NCI-H2196 (cell line): ENCODE measurements at regions not wholly inside any gene's neighbourhood (a gene's known extent, or its start where the extent isn't known, plus 50 kb on each side); places are given as distances from the start of the nearest gene placed in this dataset.

Experiments used
- DNase-seq: peaks from one replicate; lab custom pipeline; 2025; ENCODE audit not compliant: unreplicated experiment; lab: John Stamatoyannopoulos, UW

DNA sequence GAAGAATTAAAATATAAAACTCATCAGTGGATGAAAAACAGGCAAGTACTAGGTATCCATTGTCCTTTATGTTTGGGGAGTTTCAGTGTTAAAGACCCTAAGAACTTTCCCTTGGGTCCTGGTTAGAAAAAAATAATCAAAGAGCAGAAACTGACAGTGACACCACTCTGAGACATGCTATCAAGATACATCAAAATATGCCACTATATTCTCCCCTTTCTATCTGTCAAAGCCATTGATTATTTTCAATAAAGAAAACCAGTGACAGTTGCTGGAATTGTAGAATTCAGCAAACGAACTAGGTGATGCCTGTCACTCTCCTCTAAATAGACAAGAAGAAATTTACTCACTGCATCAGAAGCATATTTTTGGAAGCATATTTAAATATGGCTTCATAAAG is 496.7 kb upstream of the CFAP20DC start:
- no peak for DNase-seq

DNA sequence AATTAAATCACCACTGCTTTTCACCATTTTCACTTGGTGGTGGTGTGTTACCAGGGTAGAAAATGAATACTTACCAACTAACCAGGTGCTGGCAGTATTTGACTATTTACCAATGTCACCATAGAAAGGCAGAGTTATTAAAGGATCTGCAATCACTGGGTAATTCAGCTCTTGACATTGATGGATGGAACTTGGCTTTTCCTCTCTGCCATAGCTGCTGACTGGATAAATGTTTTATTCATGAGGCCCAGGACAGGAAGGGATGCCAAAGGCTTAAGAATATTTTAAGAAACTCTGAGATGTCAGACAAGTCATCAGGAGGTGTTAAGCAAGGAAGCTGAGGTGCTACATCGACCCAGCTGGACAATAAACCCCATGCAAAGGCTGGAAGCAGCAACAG is 495.5 kb upstream of the CFAP20DC start:
- DNase-seq = no peak

DNA sequence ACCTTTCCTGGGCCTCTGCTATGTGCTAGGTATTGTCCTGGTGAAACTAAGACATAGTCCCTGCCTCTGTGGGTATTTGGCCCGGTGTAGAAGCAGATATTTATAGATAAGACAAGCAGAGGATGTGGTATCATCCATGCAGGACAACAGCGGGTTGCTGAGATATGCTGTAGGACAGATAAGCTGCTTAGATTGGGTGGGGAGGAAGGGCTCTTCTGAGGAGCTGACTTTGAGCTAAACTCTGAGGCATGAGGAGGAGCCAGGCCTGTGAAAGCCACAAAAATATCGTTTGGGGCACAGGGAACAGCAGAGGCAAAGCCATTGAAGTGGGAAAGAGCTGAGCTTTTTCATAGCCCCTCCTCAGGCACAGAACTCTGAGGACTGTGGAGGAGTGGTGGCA is 492.5 kb upstream of the CFAP20DC start:
- DNase-seq = no peak

DNA sequence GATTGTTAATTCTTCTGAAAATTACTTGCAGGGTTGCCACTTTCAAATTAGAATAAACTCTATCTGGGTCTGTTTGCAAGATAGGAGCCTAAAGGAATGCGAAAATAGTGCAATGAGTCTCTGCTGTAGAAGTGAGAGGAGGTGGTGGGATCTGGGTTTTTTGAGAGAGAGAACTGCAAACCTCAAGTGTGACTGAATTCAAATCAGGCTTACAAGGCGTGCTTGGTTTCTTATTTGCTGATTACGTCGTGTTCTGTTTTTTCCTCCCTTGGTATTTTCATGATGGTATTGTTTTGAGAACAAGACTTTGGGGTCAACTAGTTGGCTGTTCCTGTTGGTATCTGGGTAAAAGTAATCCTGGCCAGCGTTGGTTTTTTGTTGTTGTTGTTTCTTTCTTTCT is 490.9 kb upstream of the CFAP20DC start:
- DNase-seq = no peak

DNA sequence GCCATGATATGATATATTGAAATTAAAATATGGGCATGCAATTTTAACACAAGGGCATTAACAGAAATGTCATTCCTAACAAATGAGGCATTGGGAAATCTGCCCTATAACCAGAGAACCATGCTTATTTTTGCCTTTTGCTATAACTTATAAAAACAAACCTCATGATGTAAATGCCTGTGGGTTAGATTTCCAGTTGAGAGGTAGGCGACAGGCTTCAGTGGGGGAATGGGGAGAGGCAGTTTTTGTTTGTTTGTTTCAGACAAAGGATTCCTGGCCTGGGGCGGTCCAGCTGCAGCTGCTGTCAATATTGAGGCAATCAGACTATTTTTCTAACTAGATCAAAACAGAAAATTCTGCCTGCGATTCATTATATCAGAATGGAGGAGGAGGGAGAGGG is 490.4 kb upstream of the CFAP20DC start:
- DNase-seq = no peak

DNA sequence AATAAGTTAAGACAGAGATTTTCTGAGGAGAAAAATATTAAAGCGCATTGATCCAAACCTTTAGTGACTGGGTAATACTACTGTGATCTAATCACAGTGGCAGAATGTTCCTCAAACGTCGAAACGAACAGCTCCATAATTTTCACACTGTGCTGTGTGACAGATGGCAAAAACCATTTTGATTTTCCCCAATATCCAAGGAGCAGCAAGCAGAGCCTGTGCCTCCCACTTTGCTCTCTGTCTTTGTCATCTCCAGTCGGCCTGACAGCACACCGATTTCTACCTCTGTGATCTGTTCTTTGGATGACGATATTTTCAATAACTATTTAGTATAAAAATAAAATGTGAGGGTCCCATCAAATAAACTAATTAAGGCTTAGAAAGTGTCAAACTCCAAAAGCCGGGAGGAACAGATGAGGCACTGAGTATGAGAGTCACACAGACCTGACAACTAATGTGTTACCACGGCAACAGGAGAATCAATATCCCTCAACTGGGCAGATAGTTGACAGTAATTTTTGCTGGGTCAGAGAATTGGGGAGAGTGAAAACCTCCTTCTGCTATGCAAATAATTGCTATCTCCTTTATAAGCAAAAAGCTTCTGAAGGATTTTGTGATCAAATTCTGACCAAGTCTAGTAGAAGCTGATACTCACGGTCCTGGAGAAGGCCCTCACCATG is 489.1 kb upstream of the CFAP20DC start:
- no peak for DNase-seq

DNA sequence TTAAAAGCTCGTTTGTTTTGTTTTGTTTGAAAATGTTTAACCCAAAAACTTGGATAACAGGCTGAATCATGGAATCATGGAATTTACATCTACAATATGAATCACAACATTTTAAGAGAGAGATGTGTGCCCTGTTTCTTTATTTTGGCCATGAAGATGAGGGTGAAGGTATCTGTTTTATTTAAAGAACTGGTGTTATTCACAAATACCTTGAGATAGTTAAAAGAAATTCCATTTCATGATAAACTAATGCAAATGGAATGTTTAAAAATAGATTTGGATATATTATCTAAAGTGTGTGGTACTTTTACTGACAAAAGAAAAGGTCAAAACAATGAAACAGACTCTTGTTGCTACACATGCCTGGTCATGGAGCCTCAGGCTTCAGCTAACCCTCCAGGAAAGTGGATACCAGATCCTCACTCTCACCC is 486.0 kb upstream of the CFAP20DC start:
- DNase-seq = no peak

DNA sequence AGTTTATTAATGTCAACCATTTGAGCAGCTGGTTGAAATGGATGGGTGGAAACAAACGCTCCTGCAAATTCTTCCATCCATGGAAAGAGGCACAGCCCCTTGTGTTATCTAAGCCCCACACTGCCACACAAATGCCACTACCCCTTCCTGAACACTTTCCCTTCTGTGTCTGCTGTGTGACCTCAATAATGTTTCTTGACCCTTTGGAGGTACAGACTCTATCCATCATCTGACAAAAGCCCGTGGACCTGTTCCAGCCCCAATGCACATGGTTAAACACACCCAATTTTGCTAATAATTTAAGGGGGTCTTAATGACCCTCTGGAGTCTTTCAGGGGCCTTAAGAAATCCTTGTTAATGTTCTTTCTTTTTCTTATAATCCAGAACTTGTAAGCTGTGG is 482.2 kb upstream of the CFAP20DC start:
- DNase-seq = no peak

DNA sequence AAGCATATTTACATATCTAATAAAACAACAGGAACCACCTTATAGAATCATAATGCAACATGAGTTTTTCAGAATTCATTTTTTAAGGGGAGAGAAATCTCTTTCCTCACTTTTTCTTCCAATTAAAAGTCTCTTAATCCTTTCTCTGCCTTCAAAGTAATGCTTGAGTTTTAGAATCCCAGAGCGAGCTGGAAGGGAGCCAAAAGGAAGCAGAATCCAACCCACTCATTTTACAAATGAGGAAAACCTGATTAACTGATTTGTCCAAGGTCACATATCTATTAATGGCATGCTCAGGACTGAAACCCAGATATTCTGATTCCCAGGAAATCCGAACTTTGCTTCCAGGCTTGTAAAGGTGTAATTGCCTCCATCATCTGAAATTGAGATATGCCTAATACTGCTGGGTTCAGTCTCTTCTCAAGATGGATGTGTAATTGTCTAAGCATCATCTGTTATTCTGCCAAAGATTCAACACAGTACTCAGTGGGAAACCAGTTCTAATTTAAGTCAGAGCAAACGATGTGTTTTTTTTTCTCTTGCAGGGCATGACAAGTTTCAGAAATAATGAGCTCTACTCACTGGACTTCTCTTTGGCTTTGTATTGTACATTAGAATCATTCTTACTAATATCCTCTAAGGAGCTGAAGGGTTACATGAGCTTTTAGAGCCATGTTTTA is 481.4 kb upstream of the CFAP20DC start:
- DNase-seq = no peak

DNA sequence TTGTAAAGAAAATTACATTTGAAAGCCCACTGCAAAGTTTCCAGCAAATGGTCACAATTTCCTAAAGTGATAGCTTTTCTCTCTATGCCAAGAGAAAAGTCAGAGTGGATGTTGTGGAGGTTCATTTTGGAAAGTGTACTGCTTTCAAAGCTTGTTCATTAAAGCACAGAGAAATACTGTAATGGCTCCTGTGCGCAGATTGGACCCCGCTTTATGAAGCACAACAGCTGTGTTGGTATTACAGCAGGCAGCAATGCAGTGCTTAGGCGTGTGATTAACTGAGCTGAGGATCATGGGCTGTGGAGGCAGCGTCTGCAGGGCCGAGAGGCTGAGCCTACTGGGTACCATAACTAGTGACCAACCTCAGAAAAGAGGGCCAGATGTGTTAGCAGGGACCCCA is 478.4 kb upstream of the CFAP20DC start:
- DNase-seq = no peak

DNA sequence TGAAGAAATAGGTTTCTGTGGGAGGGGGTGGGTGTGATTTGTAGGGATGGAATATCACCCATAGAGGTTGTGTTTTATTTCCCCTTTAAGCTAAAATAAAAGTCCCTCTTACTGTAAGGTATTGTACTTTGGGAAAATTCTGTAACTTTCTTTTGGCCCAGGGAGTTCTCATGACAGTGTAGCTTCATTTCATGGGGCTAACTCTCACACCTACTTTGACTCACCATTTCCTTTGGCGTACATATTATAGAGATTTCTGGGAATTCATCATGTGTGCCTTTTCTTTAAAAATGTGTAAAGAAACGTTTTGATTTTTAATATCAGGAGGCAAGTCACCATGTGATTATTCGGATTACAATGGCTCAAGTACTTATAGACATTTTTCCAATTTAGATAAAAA is 477.7 kb upstream of the CFAP20DC start:
- no peak for DNase-seq

DNA sequence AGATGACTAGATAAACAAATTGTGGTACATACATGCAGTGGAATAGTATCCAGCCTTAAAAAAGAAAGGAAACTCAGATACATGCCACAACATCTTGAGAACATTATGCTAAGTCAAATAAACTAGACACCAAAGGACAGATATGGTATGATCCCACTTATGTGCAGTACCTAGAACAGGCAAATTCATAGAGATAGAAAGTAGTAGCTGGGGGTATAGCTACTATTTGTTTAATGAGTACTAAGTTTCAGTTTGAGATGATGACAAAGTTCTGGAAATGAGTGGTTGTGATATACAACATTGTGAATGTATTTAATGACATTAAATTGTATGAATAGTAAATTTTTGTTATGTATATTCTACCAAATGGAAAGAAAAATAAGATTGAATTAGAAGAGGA is 477.2 kb upstream of the CFAP20DC start:
- no peak for DNase-seq

DNA sequence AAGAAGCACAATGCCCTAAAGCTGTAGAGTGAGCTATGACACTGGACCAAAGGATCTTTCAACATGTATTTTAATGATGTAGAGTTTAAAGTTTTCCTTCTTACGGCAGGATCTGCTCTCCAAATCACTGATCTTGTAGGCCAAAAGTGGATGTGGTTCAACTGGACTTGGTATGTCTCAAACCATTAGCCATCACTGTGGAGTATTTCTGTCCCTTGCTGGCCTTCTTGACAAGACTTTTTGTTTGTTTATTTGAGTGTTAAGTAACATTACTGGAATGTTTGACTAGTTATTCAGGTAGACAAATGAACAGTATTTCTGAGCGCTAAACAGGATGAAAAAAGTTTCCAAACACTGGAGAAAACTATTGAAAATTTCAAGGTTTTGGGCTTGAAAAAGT is 472.7 kb upstream of the CFAP20DC start:
- no peak for DNase-seq

DNA sequence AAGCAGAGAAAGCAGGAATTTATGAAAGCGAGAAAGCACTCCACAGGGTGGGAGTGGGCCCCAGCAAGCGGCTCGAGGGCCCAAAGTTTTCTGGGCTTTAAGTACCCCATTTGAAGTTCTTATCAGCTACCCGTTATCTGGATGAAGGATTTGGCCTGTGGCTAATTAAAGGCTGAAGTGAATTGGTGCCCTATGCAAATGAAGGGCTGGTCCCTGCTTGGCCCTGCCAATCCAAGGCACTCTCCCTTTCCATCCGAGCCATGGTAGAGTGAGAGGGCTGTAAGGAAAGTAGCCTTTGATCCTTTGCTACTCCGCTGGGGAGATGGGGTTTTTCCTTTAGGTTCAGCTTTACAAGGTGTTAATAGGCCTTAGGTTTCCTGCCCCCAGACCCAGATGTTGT is 469.3 kb upstream of the CFAP20DC start:
- DNase-seq = no peak

DNA sequence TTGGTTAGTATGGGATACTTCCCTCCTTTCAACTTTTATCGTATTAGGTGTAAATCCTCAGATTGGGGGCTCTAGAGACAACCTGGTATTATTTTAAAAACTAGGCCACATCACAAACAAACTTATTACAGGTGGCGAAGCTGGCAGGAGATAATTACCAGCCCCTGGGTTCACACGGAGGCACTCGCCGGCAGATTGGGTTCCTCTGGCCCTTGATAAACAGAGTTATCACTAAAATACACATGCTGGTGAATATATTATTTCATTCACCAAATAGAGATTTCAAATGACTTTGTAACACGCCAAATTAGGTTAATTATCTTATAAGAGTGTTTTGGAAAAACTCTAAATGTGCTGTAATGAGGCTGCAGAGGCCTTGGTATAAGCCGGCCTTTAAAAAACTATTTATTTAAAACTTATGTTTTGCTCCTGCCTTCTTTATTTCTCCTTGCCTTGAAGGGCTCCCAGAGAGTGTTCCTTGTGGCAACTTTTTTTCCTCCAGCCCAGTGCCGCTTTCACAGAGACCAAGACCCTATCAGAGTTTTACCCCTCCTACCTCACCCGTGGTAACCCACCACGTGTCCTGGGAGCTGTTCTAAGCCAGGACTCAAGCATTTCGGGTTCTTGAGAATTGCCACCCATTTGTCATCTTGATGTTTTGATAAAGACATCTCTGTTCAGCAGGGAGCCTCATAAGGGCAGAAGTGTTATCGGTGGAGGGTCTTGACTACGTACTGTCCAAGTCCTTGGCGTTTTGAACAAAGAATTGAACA is 468.6 kb upstream of the CFAP20DC start:
- DNase-seq = no peak

DNA sequence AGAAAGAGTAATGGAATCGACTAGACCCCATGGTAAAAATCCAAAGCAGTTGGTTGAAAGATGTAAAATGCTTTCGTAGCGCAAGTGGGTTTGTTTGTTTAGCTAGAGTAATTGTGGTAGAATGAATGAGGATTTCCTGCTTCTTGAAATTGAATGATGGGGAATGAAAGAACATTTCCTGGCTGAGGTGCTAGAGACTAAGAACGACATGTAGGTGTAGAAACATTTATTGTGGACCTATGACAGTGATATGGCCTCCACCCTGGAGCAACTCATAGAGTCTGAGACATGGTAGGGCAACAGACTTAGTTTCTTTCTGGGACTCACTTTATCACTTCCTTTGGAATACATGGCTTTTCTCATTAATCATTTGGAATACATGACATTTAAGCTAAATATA is 467.6 kb upstream of the CFAP20DC start:
- DNase-seq = no peak

DNA sequence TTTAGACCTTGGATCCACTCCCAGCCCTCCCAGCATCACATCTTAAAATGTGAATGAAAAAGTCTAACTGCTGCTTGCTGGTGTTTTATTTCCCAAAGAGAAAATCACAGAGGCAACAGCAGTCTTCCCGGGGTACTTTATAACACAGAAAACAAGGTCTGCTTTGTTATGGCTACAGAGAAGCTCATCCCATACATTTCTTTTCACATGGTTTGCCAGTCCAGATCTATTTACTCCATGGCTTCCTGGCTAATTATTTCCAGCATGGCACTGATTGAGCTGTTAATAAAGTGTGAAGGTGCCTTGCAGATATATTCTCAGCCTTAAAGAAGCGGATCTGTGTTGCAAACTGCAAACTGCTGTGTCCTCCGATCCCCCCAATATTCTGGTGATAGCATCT is 466.1 kb upstream of the CFAP20DC start:
- no peak for DNase-seq

DNA sequence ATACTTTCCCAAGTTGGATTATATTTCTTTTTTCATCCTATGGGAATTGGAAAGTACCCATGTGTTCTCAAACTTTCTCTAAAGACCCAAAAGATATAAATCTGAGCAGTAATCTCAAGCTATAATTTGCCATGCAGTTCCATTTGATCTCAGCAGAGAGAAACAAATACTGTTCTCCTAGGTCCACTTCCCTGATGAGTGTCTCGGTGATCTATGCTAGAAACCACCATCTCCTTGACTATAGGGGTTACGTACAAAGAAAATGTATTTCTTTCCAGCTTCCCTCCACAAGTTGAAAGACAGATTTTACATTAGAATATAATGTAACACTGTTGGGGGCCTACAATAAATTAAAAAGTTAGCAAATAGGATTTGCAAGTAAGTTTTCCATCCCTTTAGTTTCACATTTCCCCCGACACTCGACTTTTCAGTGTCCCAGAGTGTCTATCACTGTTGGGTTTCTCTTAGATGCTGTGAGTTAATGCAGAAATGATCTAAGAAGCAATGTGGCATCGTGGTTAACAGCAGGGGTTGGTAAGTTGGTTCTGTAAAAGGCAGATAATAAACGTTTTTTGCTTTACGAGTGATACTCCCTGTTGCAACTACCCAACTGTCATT is 465.1 kb upstream of the CFAP20DC start:
- no peak for DNase-seq

DNA sequence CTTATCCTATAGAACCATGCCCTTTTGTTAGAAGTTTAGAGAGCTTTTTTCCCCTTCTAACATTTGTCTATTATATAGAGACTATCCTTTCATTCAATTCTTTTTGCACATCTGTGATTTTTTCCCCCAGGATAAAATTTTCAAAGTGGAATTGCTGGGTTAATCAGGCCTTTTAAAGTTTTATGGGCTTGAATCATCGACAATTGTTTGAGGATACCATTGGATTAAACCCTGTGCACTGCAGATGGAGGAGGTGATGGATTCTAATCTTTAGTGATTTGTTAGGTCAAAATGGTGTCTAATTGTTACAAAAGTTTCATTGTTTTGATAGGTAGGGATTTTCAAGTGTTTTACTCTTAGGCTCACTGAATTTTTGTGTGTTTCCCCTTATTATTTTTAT is 463.7 kb upstream of the CFAP20DC start:
- DNase-seq = no peak

DNA sequence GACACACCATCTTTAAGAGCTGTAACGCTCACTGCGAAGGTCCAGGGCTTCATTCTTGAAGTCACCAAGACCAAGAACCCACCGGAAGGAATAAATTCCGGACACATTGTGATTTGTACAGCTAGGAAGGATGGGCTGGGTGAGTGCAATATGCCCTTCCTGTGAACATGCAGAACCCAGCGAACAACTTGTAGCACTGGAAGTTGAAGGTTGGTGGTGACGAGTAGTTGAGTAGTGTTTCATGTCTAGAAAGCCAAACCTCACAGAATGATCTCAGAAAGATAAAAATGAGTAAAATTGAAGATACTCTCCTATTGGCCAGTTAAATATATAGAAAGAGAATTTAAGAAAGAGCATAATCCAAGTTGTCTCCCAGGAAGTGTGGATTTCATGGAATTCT is 462.2 kb upstream of the CFAP20DC start:
- DNase-seq = no peak

DNA sequence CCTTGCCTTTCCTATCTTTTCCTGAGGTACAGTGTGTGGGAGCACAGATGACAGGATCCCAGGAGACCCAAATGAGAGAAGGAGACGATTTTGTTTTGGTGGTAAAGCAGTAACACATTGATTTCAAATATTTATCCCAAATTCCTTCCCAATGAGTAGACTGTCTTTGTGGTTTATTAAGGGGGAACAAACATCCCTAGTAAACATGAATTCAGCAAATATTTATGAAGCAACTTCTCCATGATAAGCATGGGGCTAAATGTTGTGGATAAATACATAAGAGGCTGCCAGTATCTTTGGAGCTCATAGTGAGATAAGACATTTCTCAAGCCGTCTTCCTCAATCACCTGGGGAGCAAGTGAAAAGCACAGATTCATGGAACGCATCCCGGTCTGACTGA is 460.8 kb upstream of the CFAP20DC start:
- DNase-seq = no peak

DNA sequence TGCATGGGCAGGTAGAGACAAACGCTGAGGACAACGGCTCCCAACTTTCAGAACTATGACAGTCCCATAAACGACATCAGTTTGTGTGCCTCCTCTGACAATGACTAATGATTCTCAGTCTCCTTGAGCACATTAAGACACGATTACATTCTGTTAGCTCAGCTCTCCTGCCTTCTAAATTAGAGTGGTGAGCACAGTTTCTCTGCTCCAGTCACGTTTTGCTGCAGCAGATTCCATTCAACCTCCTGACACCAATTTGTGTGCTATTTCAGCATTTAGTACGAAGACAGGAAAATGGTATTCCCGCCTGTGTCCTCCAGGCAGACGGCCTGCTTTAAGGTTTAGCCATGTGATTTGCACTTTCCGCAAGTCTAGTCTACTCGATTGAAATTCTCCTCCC is 458.4 kb upstream of the CFAP20DC start:
- no peak for DNase-seq
